Hypothalamus (tissue), 51 donors: ENCODE measurements at regions not wholly inside any gene's neighbourhood (a gene's known extent, or its start where the extent isn't known, plus 50 kb on each side); places are given as distances from the start of the nearest gene placed in this dataset.

Experiments
- DNase-seq, 51 donors: peaks; one replicate each; lab custom pipeline; 2025; lab: John Stamatoyannopoulos, UW

GRCh38 chr4:127055357-127055756, 577.4 kb upstream of the INTU start:
- DNase-seq, result peak in 38 of 51 donors; percentile 0 to 74 (median 25)

- no peak for DNase-seq
Measured at GRCh38 chr4:127069675-127070074, 563.1 kb upstream of the INTU start.

GRCh38 chr4:127071443-127071842, 561.3 kb upstream of the INTU start:
- no peak for DNase-seq

DNA sequence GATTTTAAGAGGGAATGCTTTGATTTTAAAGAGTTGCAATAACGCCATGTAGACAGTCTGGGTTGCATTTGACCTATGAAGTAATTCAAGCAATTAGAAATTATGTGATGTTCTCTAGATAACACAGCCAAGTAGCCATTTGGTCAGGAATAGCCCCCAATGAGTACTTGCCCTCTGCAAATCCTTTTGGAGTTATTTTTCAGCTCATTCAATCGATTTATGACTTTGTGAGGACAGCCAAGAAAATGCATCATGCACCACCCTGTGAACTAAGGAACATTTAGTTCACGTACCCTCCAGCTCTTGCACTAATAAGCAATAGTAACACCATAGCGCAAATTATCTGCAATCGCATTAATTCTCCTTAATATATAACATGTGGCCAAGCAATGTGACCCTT, 552.6 kb upstream of the INTU start:
- no peak for DNase-seq

- DNase-seq, result no peak
Measured at GRCh38 chr4:127081041-127081440, 551.7 kb upstream of the INTU start.

DNA sequence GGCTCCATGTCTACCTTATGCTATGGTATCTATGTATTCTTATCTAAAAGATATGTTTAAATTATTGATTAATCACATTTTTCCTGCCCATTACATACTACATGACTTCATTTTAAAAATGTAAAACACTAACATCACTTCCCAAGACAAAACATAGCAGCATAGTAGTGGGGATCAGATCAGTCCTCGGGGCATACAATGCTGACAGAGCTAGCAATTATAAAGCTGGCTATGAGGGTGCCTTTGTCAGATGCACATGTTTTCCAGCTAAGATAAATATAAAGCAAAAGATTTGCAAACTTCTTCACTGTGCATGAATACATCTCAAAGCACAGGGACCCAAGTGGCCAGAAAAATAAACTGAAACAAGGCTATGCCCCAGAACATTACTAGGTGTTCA, 549.8 kb upstream of the INTU start:
- no peak for DNase-seq

- no peak for DNase-seq
Measured at GRCh38 chr4:127084666-127085065, 548.1 kb upstream of the INTU start.

GRCh38 chr4:127097061-127097460, 535.7 kb upstream of the INTU start:
- no peak for DNase-seq

DNA sequence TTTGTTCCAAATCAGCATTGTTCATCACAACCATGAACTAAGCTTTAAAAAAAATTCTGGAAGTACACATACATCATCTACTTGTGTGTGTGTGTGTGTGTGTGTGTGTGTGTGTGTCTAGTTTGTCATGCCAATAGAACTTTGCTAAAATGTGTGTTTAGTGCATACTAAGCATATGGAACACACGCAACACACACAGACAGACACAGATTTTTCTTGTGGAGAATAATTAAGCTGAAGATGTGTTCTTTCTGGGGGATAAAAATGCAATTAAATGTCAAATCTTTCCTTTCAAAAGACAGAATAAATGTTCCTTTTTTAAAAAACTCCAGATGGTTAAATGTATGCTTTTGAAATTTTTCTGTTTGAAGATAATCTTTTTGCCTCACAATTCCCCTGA, 530.4 kb upstream of the INTU start:
- DNase-seq, result no peak

GRCh38 chr4:127103681-127104115, 529.1 kb upstream of the INTU start:
- peak in 1 of 51 donors; percentile 1 for DNase-seq

DNA sequence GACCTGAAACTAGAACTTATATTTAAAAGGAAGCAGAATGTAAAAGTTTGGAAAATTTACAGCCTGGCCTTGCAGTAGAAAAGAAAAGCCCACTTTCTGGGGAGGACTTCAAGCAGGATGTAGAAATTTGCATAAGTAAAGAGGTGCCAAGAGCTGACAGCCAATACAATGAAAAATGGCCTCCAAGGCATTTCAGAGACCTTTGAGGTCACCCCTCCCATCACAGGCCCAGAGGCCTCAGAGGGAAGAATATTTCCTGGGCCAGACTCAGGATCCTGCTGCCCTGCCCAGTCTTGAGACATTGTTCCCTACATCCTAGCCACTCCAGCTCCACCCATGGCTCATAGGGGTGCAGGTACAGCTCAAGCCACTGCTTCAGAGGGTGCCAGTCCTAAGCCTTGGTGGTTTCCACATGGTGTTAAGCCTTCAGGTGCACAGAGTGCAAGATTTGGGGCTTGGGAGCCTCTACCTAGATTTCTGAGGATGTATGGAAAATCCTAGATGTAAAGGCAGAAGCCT, 518.9 kb upstream of the INTU start:
- DNase-seq, result no peak

- no peak for DNase-seq
Measured at GRCh38 chr4:127118681-127119080, 514.1 kb upstream of the INTU start.

DNA sequence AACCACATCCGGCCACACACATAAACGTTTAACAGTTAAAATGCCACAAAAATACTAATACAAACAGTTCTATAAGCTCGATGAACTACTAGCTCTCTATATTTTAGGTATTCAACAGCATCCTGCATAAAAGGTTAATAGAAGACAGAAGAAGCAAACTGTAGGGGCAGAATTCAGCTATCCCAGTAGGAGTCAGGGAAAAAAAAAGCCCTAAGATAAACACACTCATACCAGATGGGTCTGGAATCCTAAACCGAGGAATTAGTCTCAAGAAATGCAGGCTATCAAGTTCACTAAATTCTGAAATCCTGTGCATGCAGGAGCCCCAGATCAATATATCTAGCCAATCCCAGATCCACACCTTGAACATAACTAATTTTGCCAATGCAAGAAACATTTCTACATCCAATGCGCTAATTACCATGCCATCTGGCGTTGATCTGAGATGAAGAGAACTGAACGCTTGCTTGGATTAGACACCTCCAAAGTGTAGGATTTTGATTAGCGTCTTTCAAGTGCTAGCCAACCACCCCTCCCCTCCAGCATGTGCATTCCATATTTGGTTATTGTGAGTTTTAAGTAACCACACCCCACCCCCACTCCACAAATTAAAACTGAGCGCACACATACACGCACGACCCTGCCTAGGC, 512.2 kb upstream of the INTU start:
- no peak for DNase-seq

GRCh38 chr4:127124919-127125318, 507.8 kb upstream of the INTU start:
- DNase-seq, result no peak

- no peak for DNase-seq
Measured at GRCh38 chr4:127126718-127127117, 506.0 kb upstream of the INTU start.

GRCh38 chr4:127131527-127131926, 501.2 kb upstream of the INTU start:
- no peak for DNase-seq

DNA sequence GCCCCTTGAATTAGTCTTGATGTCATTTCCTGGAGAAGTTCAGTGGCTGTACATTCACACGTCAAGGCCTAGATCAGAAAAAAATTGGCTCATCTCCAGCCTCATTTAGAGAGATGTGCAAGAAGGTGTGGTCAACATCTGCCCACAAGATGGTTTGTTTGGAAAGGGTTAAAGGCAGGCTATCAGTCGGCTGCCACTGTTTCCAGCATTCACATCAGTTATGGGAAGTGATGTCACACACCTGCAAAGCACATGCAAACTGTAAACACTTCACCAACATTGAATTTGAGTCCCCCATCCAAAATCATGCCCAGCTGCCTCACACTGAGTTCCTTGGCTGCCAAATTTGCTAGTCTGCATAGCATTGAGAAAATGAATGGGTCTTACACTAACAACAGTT, 498.3 kb upstream of the INTU start:
- no peak for DNase-seq

DNA sequence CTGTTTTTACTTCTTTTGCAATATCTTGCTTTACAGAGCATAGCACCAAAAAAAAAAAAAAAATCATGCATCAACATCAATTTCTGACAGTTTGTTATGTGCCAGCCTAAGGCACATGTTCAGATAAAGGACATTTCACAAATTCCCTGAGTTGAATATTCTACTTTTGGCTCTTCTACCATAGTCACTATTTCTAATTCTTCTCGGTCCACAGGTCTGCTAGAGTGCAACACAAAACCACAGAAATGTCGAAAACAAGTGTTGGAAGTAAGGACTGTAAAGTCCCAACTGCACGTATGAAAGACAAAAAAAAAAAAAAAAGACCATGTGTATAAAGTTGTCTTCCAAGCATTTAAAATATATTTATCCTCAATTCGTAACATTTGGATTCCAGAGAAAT, 494.2 kb upstream of the INTU start:
- no peak for DNase-seq

- no peak for DNase-seq
Measured at GRCh38 chr4:127139788-127140286, 492.9 kb upstream of the INTU start.

DNA sequence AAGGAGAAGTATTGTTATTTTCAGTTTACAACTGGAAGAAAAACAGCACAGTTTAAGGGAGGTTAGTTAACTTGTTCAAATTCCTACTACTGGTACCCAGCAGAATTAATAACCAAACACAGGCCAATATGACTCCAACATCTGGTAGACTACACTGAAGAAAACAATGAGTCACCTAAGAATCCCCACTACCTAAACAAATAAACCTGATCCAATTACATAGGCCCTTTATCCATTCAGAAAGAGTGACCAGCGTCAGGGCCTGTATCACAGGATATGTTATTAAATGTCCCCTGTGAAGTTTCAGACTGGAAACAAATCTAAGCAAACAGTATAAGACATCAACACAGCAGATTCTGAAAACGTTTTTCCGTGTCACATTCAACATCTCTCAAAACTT, 492.5 kb upstream of the INTU start:
- DNase-seq, result no peak

- no peak for DNase-seq
Measured at GRCh38 chr4:127141856-127142255, 490.9 kb upstream of the INTU start.

DNA sequence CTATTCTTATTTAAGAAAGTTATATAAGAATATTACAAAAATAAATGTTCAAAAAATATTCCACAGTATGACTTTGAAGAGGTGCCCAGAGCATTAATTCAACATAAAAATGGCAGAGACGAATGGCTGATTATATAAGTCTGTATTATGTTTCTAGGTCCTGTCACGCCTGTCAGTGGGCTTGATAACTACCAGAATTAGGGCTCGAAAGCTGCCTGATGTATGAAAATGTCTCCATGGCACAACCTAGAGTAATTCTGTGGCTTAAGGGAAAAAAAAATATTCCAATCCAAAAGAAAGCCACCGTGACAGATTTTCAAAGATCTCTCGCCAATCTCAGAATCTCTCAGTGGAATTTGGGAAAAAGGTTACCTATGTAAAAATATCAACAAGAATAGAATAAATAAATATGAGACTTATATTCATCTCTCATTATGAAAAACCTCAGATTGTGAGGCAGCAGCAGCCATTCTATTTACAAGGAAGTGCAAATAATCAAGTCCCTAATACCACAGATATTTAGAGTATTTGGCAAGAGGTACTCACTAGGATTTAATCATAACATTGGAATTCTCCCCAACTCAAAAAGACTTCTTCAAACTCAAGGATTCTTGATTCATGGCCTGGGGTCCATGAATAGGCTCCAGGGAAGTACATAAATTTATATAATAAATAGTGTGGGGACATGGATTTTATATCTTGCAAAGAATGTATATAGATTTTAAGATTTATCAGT, 489.1 kb upstream of the INTU start:
- no peak for DNase-seq
